HG02884 (cell line): ENCODE measurements at regions not wholly inside any gene's neighbourhood (a gene's known extent, or its start where the extent isn't known, plus 50 kb on each side); places are given as distances from the start of the nearest gene placed in this dataset.

ENCODE experiments used
- ATAC-seq: cut with Tn5 transposase; IDR thresholded peaks from one replicate; pipeline ENCODE4 v1.9.1; 2021; ENCODE audit warnings: mild to moderate bottlenecking, moderate library complexity; ENCODE audit not compliant: unreplicated experiment

DNA sequence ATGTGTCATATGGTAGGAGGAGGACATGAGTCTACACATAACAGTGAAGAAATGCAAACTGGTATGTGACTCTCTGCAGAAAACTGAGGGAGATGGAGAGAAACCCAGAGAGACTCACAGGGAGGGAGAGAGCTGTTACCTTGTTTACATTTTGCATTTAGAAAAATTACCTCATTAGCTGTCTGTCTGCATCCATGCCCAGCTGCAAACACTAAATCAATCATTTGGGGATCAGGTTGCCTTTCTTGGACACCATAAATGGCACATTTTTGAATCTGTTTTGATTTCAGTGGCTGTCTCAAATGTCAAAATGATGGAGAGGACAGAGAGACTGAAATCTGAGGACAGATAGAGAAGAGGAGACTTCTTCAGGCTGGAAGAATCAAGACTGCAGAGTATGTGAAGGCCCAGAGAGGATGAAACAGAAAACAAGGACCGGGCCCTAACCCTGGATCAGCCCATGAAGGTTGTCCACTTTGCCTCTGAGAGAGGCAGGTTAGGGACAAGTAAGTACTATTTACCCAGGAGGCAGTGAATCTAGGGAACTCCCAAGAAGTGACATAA is 92.2 kb downstream of the UNC5CL start:
- no peak for ATAC-seq

DNA sequence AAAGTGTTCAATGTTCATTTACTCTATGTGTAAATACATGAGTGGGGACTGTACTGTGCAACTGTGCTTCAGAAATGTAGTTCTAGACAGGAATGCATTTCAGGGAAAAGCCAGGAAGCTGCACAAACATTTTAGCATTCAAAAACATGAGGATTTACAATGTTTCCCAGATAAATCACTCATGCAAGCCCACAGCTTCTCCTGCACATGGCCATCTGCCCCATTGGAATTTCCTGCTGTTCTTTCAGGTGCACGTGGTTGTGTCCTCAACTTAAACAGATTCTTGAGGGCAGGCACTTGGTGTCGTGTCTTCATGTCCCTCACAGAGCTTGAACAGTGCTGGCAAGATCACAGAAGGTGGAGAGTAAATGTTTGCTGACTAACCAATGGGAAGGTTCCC is 101.5 kb downstream of the UNC5CL start:
- ATAC-seq, result no peak

GRCh38 chr6:40936818-40937251 is 102.2 kb downstream of the UNC5CL start:
- no peak for ATAC-seq

- no peak for ATAC-seq
These were observed 105.2 kb downstream of the UNC5CL start for GRCh38 chr6:40933864-40934263.

GRCh38 chr6:40932953-40933352 is 106.1 kb downstream of the UNC5CL start:
- no peak for ATAC-seq

DNA sequence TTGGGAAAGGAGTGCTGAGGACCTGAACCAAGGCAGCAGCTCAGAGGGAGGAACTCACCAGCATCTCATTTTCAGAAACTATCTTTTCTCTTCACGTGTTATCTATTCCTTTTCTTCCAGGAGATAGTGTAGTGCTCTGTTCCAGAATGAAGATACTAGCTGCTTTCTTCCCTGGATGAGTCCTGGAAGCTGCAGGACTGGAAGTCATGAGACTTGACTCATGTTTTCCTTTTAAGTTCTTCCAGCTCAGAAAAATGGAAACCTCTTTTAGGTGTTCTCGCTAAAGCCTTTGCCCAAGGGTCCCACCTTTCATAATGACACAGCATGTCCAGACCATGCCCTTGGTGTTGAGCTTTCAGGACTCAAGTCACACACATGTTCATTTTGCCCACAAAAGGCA is 106.7 kb downstream of the UNC5CL start:
- ATAC-seq, result no peak

- no peak for ATAC-seq
These were observed 107.1 kb downstream of the UNC5CL start for GRCh38 chr6:40931931-40932330.

DNA sequence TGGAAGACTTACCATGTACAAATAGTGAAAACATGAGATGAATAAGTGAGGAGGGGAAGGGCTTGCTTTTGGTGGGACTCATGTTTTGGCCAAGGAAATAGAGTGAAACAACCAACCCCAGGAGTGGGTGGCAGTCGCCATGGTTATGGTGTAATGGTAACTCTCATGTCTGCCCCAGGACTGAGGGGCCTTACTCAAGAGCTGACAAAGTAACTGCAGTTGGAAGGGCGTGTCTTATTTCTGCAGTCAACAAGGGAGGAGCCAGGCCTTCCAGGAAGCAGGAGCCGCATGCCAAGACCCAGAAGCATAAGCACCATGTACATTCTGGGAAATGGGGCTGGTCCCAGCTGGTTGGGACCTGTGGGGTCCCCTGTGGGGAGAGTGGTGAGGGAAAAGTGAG is 108.5 kb downstream of the UNC5CL start:
- ATAC-seq, result no peak

DNA sequence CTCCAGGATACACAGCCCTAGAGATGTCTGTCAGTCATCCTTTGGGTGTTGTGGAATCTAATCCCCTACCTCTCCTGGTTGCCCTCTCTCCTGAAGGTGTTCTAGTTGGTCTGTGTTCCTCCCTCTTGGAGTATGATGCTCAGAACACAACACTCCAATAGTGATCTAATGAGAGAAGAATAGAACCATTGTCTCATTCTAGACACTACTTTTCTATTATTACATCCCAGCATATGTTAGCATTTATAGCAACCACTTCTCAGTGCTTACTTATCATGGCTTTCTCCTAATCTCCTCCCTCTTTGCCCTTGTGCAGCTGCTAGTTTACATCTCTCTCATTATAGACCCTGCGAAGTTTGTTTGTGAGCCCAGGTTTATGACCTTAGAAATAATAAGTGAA is 109.0 kb downstream of the UNC5CL start:
- no peak for ATAC-seq

DNA sequence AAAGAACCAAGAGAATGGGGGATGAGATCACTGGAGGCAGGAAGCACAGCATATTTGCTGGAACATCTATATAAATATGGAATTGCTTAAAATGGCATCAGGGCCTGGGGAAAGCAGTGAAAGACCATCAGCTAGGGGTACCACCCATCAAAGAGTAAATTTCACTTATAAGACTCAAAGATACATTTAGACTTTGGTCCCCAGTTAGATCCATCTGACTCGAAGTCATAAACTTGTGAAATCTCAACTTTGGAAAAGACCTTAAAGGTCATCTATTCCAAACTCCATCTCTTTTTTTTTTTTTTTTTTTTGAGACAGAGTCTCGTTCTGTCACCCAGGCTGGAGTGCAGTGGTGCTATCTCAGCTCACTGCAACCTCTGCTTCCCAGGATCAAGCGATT is 109.8 kb downstream of the UNC5CL start:
- ATAC-seq, result no peak

DNA sequence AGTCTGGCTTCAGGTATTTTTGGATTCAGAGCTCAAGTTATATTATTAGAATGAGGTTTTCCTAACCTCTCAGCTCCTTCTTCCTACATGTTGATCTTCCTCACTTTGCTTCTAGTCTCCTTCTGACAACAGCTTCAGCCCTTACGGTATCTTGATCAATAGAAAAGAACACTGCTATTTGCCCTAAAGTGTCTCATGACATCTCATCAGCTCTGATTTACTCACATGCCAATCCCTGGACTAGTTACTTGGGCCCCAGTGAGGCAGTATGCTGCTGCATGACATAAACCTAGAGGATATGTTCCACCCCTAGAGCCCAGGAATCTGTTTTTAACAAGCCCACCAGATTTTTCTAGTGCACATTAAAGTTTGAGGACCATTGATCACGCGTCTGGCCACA is 110.3 kb downstream of the UNC5CL start:
- no peak for ATAC-seq

GRCh38 chr6:40928307-40928706 is 110.7 kb downstream of the UNC5CL start:
- ATAC-seq, result no peak

- no peak for ATAC-seq
These were observed 113.7 kb downstream of the UNC5CL start for GRCh38 chr6:40925341-40925740.

GRCh38 chr6:40924839-40925238 is 114.2 kb downstream of the UNC5CL start:
- ATAC-seq, result no peak

DNA sequence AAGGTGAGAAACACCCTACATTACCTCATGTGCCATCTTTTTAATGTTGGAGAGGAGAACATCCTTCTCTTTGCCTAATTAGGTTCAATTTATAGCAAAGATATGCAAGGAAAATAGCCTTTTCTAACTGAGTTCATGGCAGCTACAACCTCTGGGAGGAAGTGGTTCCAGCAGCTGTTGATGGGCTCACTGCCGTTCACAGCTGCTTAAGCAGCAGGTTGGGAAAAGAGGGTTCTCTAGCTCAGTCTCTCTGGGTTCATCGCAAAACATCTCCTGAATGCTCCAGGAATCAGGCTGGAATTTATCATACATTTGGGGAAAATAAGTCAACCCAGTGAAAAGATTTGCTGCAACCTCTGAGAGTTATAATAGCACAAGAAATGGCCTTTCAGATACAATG is 115.1 kb downstream of the UNC5CL start:
- no peak for ATAC-seq

GRCh38 chr6:40923326-40923725 is 115.7 kb downstream of the UNC5CL start:
- ATAC-seq, result no peak

DNA sequence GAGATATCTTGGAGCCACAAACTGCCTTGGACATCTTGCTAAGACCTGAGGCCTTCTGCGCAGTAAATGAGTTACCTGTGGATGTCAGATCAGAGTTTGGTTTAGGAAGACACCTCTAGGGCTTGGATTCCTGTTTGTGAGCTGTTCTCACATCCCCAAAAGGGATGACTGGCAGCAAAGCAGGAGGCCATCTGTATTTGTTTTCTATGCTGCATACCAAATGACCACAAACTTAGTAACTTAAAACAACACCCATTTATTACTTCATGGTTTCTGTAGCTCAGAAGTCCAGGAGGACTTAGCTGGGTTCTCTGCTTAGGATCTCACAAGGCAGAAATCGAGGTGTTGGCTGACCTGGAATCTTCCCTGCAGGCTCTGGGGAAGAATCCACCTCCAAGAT is 116.7 kb downstream of the UNC5CL start:
- ATAC-seq, result no peak

DNA sequence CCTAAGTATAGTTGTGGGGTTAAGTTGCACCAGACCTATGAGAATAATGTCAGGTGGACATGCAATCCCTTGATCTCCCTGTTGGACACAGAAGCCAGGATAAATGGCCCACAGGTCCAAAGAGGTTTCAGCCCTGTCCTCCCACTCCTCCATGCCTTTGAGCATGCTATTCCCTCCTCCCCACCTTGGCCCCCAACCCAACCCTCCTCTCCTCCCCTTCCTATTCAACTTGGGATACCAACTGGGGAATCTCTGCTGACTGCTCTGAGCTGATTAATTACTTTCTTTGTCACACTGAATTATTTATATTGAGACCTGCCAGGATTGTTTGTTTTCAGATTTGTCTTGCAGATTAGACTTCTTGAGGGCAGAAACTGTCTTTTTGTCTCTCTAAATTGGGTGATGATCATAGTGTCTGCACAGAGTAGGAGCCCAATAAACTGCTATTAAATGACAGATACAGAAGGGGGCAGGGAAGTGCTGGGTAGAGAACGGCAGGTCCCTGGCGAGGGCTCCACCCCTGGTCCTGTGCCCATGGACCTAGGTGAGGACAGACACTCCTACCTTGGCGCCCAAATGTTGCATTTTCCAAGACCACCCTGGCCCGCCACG is 120.9 kb downstream of the UNC5CL start:
- no peak for ATAC-seq

GRCh38 chr6:40917603-40918002 is 121.4 kb downstream of the UNC5CL start:
- no peak for ATAC-seq

DNA sequence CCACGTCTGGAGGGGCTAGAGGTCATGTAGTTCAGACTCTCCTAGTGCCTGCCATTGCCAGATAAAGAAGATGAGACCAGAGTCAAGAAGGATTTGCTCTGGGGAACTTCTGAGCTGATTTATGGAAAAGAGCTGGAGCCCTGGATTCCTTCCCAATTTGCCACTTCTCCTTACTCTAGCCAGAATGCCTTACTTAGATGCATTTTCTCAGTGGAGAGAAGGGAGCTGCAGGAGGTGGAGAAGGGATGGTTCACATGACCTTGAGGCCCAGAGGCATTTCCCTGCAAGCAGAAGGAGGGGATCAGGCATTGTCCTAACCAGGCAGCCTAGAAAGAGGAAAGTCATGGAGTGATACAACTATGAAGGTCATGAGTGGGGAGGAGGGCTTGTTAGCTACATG is 122.2 kb downstream of the UNC5CL start:
- ATAC-seq, result no peak

DNA sequence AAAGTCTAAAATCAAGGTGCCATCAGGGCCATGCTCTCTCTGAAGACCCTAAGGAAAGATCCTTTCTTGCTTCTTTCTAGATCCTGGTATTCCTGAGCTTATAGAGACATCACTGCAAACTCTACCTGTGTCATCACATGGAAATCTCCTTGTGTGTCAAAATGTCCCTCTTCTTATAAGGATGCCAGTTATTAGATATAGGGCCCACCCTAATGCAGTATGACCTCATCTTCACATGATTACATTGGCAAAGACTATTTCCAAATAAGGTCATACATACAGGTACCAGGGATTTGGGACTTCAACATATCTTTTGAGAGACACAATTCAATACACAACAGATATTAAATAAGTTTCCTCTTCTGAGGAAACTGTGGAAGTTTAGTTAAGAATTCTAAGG is 123.9 kb downstream of the UNC5CL start:
- ATAC-seq, result no peak

GRCh38 chr6:40914005-40914404 is 125.0 kb downstream of the UNC5CL start:
- no peak for ATAC-seq
